Stimulated activated CD4-positive, alpha-beta T cell treated with anti-CD3 and anti-CD28 coated beads, Interleukin-4, amount 100 ng/mL, for 48 hours (primary cell): ENCODE measurements at regions not wholly inside any gene's neighbourhood (a gene's known extent, or its start where the extent isn't known, plus 50 kb on each side); places are given as distances from the start of the nearest gene placed in this dataset.
A peak's percentile ranks its signal among the peaks of the same experiment; 100 is the strongest.

Experiments used
- DNase-seq, 2 donors: peaks; one replicate each; pipeline ENCODE4 v3.0.0-alpha.2; 2020; ENCODE audit warnings: low read depth in 2 of 2

GRCh38 chr6:131383421-131384411 is 189.3 kb upstream of the ARG1 start:
- no peak for DNase-seq

DNA sequence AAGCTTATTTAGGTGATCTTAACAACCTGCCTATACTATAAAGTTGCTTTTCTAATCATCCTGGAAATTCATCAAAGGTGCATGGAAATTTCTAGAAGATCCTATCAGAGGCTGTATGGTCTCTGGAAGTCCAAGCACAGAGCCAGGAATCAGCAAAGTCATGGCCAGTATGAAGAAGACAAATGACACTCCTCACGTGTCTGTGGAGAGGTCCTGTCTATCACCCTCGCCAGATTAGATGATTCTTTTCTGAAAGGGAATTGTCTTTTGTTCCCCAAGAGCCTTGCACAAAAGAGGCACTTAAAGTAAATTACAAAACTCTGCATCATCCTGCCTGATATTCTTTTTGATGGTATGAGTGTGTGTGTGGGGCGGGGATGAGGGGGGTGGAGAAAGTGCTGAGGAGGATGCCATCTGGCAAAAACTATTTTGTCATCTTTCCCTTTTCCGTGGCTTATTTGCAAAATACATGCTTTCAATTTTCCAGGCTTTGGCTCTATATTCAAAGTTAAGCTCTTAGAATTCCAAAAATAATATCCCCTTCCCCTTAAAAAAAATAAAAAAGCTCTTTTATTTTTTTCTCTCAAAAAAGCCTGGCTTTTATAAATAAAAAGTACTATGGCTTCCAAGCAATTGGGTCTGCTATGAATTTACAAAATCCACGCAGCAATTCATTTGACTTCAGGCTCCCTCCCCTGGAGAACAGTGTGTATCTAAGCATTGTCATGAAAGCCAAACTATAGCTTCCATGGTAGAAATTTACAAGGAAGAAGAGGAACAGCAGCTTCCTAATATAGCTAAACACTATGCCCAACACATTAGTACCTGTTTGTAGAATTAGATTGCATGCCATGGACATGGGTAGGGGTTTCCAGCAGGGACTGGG is 185.2 kb upstream of the ARG1 start:
- no peak for DNase-seq

GRCh38 chr6:131390322-131390721 is 182.7 kb upstream of the ARG1 start:
- DNase-seq, result no peak

GRCh38 chr6:131391116-131391515 is 181.9 kb upstream of the ARG1 start:
- DNase-seq, result no peak

- DNase-seq, result no peak
These were observed 179.6 kb upstream of the ARG1 start for GRCh38 chr6:131393433-131393832.

GRCh38 chr6:131394768-131395432 is 178.1 kb upstream of the ARG1 start:
- no peak for DNase-seq

DNA sequence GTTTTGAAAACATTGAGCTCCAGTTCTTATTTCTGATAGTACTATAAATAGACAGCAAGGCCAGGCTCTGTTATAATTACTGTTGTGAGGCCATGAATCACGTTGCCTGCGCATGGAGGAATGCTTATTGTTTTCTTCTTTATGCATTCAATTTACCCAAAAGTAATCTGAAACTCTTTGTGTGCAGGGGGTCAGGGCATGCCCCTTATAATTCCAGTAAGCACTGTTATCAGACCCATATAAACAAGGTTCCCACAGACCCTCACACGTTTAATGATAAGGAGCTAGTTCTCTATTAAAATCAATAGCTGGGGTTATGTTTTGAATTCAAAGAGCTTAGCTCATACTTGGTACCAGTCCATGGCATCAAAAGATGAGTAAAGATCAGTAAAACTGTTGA is 174.8 kb upstream of the ARG1 start:
- DNase-seq, result no peak

DNA sequence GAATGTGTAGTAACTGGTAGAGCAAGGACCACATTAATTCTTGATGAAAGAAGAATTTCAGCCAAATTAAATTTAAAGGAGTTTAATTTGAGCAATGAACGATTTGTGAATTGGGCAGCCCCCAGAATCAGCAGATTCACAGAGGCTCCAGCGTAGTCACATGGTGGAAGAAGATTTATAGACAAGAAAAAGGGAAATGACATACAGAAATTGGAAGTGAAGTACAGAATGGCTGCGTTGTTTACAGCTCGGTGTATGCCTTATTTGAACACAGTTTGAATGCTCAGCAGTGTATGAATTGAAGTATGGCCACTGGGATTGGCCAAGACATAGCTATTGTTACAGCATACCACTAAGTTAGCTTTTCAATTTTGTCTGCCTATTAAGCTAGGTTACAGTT is 173.6 kb upstream of the ARG1 start:
- DNase-seq, result no peak

DNA sequence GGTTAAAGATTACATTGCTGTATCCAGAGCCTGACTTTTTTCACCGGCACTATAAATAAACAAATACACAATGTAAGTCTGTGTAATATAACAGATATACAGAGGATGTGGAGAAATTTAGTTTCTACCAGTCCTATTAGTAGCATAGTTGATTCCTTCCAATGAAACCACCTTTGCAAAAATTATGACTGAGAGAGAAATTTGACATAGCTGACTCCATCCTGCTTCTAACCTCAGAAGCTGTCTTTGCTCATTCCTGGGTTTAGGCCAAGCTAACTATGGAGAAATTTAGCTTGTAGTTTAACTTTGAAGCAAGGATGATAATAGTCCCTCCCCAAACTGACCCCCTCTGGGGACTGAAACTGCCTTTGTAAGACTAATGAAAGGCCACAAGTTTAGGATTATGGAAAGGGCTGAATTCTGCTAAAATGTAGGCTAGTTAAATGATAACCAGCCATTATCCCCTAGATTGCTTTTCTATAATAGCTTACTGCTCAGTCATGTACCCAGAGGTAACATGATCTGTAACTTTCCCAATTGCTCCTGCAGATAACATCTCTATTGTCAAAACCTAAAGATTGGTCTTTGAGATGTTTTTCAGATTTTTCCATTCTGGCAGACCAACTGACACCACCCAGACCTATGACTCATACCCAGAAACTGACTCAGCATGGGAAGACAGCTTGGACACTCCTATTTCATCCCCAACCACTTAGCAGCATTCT is 172.8 kb upstream of the ARG1 start:
- DNase-seq, result no peak

DNA sequence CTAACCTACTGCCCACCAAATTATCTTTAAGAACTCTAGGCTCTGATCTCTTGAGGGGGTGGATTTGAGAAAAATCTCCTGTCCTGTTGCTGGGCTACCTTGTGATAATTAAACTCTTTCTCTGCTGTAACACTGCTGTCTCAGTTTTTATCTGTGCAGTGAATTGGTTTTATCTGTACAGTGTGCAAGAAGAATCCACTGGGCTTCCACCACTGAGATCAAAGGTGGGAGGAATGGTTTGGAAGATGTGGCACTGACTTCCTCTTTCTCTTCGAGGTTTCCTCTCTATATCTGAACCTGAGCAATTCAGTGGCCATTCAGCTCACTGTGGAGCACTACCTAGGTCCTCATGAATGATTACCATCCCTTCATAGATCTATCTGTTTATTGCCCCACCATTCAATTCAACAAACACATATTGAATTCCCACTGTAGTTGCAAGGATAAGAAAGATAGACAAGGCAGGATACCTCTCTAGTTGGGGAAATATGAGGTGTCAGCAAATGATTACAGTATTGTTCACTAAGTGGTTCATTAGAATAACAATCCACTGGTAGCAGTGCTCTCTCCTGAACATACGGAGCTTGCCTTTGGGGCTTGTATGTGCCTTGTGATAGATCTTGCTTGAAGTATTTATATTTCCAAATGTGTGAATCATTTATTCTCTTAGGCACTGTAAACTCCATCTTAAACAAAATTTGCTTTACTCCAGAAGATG is 172.1 kb upstream of the ARG1 start:
- DNase-seq, result no peak

DNA sequence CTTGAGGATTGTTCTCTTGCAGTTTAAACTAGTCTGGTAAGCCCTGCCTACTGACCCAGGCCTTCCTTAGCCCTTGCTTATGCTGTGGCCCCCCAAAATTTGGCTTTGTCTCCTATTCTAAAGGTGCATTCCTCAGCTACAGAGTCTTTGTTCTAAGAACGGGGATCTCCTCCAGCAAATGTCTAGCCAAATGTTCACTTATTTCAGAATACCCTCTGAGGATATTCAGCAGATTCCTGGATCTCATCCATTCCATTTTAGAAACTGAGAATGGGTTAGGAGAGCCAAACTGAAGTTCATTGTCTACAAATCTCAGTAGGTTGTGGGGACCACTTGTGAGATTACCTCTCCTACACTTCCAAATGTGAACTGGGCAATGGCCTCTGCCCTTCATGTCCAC is 164.2 kb upstream of the ARG1 start:
- no peak for DNase-seq

GRCh38 chr6:131410785-131411184 is 162.2 kb upstream of the ARG1 start:
- no peak for DNase-seq

DNA sequence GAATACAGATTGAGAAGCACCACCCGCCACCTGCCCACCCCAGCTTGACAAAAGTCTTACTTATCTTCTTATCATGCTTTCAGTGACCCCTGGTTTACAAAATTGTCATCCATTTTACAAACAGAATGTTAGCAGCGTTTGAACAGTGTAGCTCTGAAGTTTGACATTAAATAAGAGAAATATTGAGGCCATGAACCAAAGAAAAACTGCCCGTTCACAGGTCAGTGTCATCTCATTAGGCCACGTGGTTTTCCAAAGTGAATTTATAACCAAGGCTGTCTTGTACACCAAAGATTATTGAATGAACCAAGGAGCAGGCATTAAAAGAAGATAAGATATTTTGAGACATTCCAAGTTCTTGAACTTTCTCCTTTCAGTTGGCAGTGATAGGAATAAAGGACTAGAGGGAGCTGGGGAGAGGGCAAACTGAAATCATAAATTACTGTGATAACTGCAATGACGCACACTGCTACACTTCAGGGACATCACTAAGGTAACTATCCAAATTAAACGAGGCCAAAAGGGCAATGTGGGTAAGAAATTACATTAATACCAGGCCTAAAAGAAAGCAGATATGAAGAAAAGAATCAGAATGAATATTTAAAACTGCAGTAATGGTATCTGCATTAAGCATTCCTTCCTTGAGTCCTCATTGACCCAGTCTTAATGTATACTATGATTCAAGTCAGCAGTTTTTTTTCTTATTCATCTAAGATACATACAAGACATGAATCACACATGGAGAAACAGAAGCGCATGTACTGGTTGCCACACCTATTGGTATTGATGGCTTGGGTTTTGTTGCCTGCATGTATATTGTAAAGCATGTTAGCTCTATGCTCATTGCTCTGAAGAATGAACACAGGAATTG is 159.8 kb upstream of the ARG1 start:
- no peak for DNase-seq

GRCh38 chr6:131413831-131414191 is 159.2 kb upstream of the ARG1 start:
- DNase-seq, result no peak

DNA sequence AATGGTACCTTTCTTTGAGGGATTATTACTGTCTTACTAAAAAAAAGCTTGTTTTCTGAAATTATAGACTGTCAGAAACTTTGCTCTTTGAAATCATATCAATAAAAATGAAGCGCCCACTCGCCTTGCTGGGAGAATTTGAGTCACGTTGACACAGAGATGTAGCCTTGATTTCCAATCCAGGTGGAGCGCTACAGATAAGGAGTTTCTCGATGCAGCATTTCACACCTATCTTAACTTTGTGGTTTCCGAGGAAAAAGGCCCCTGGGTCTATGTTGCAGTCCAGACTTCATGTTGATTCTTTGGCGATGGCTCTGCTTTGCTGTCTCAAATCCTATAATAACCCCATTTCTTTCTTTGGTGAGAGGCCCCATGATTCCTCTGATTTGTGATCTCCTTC is 158.1 kb upstream of the ARG1 start:
- peak in 1 of 2 donors; percentile 7 for DNase-seq

DNA sequence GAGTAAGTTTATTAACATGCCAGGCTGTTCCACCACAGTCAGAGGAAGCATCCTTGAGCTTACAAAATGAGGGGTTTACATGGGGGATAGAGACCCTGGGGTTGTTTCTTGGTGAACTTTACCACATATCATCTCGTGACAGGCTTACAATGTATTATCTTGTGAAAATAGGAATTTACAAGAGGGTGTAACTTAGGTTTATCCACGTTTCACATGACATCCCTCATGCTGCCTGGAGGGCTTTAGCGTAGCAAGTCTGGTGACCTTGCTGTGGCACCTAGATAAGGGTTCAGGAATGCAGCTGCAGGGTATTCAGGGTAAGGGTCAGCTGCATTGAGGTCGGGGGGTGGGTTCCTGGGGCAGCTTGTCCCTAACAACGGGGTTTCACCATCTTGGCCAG is 154.6 kb upstream of the ARG1 start:
- DNase-seq, result no peak

- no peak for DNase-seq
These were observed 153.3 kb upstream of the ARG1 start for GRCh38 chr6:131419702-131420101.

- DNase-seq, result no peak
These were observed 149.0 kb upstream of the ARG1 start for GRCh38 chr6:131424016-131424415.

GRCh38 chr6:131424475-131424874 is 148.6 kb upstream of the ARG1 start:
- DNase-seq, result no peak
